ENCODE measurements at regions not wholly inside any gene's neighbourhood (a gene's known extent, or its start where the extent isn't known, plus 50 kb on each side); places are given as distances from the start of the nearest gene placed in this dataset.

- TF ChIP-seq, protein P1, sequence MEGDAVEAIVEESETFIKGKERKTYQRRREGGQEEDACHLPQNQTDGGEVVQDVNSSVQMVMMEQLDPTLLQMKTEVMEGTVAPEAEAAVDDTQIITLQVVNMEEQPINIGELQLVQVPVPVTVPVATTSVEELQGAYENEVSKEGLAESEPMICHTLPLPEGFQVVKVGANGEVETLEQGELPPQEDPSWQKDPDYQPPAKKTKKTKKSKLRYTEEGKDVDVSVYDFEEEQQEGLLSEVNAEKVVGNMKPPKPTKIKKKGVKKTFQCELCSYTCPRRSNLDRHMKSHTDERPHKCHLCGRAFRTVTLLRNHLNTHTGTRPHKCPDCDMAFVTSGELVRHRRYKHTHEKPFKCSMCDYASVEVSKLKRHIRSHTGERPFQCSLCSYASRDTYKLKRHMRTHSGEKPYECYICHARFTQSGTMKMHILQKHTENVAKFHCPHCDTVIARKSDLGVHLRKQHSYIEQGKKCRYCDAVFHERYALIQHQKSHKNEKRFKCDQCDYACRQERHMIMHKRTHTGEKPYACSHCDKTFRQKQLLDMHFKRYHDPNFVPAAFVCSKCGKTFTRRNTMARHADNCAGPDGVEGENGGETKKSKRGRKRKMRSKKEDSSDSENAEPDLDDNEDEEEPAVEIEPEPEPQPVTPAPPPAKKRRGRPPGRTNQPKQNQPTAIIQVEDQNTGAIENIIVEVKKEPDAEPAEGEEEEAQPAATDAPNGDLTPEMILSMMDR (IDR thresholded peaks at IDR 0.05): no peak
- TF ChIP-seq POLR2A (IDR thresholded peaks at IDR 0.05): no peak
Measured at GRCh38 chr6:144460327-144461095, 175.4 kb downstream of the UTRN start.

Data from Peyer's patch (tissue), 4 donors.